ENCODE measurements at regions not wholly inside any gene's neighbourhood (a gene's known extent, or its start where the extent isn't known, plus 50 kb on each side); places are given as distances from the start of the nearest gene placed in this dataset.

- Histone ChIP-seq H3K27me3 (no peaks in the 10 kb centered on the region), H3K36me3 (no peaks in the 10 kb centered on the region), H3K4me3 (replicated peaks in 1 of 3) (no peak overlapping the region), H3K27ac (no peak overlapping the region), H3K4me1 (no peaks in the 10 kb centered on the region), H3K9me3 (no peaks in the 10 kb centered on the region)
- TF ChIP-seq POLR2A (IDR thresholded peaks at IDR 0.05) = no peak
- no peak for TF ChIP-seq CTCF (IDR thresholded peaks at IDR 0.05)
- no peak for DNase-seq
- intact Hi-C loops (cut with DNase I) = no loop called here
- WGBS, 2 donors = 91% methylated on average over 4 of the region's 4 CpGs
Measured at GRCh38 chr16:16805809-16806208, 426.9 kb downstream of the NPIPA7 start.

GRCh38 chr16:16815641-16816040 lies 436.7 kb downstream of the NPIPA7 start:
- no peaks in the 10 kb centered on the region for H3K36me3 ChIP-seq

DNA sequence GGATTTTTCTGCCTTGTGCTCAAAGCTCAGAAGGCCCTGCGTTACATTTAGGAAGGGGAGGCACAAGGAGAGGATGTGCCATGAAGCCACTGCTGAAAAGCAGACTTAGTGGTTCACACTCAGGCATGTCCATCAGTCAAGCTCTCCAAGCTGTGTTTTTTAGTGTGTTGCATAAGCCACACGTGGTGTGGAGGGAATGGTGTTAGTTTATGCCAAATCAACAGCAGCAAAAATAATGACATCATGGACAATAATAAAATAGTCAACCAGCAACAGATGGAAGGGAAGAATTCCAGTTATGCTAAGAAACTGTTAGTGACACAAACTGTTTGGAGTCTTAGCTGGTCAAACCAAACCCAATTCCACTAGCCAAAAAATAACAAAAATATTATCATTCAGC lies 438.3 kb downstream of the NPIPA7 start:
- intact Hi-C loops (cut with DNase I) = no loop called here
- Histone ChIP-seq H3K27ac (no peak overlapping the region), H3K36me3 (no peaks in the 10 kb centered on the region), H3K4me1 (no peaks in the 10 kb centered on the region), H3K27me3 (no peaks in the 10 kb centered on the region), H3K4me3 (replicated peaks in 1 of 3) (no peak overlapping the region), H3K9me3 (no peaks in the 10 kb centered on the region)
- DNase-seq = no peak
- no peak for TF ChIP-seq POLR2A (IDR thresholded peaks at IDR 0.05)
- TF ChIP-seq CTCF (IDR thresholded peaks at IDR 0.05) = no peak
- WGBS, 2 donors = 60 to 61% methylated on average over 2 of the region's 2 CpGs

More at GRCh38 chr16:16815641-16816040, 436.7 kb downstream of the NPIPA7 start:
- 79 to 84% methylated on average over 2 of the region's 2 CpGs for WGBS, 2 donors
- DNase-seq = no peak
- Histone ChIP-seq H3K27ac (no peak overlapping the region), H3K27me3 (no peaks in the 10 kb centered on the region), H3K4me3 (replicated peaks in 1 of 3) (no peak overlapping the region), H3K9me3 (no peaks in the 10 kb centered on the region), H3K4me1 (no peaks in the 10 kb centered on the region)
- intact Hi-C loops (cut with DNase I) = no loop called here
- no peak for TF ChIP-seq POLR2A (IDR thresholded peaks at IDR 0.05)
- TF ChIP-seq CTCF (IDR thresholded peaks at IDR 0.05) = no peak

GRCh38 chr16:16821261-16821660 lies 442.3 kb downstream of the NPIPA7 start:
- Histone ChIP-seq H3K27ac (no peak overlapping the region), H3K27me3 (no peaks in the 10 kb centered on the region), H3K9me3 (no peaks in the 10 kb centered on the region), H3K4me3 (replicated peaks in 1 of 3) (no peak overlapping the region), H3K36me3 (no peaks in the 10 kb centered on the region), H3K4me1 (no peaks in the 10 kb centered on the region)
- intact Hi-C loops (cut with DNase I) = no loop called here
- DNase-seq = no peak
- no peak for TF ChIP-seq CTCF (IDR thresholded peaks at IDR 0.05)
- TF ChIP-seq POLR2A (IDR thresholded peaks at IDR 0.05) = no peak

GRCh38 chr16:16828913-16829398 lies 450.0 kb downstream of the NPIPA7 start:
- intact Hi-C loops (cut with DNase I) = no loop called here
- no peak for TF ChIP-seq POLR2A (IDR thresholded peaks at IDR 0.05)
- TF ChIP-seq CTCF (IDR thresholded peaks at IDR 0.05) = no peak
- WGBS, 2 donors = 40 to 42% methylated on average over 6 of the region's 6 CpGs

More at GRCh38 chr16:16828913-16829398, 450.0 kb downstream of the NPIPA7 start:
- no peaks in the 10 kb centered on the region for H3K4me1 ChIP-seq
- no peak overlapping the region for H3K27ac ChIP-seq
- no peak overlapping the region for H3K4me3 ChIP-seq (replicated peaks in 1 of 3)
- DNase-seq = no peak
- H3K9me3 ChIP-seq = no peaks in the 10 kb centered on the region
- H3K36me3 ChIP-seq = no peaks in the 10 kb centered on the region
- H3K27me3 ChIP-seq = no peaks in the 10 kb centered on the region
